IMR-90 (cell line): ENCODE measurements at regions not wholly inside any gene's neighbourhood (a gene's known extent, or its start where the extent isn't known, plus 50 kb on each side); places are given as distances from the start of the nearest gene placed in this dataset.

ENCODE experiments used
- ATAC-seq: fragments of 200-7000 bp; cut with Tn5 transposase; 2 replicates; pipeline ENCODE4 v1.9.1; 2020; ENCODE audit warnings: low read depth, mild to moderate bottlenecking, moderate library complexity
- BruUV-seq: library from RNA; stranded (reverse); fragments of 400-500 nt; replicated peaks from 2 replicates; lab custom pipeline; 2021; lab: Mats Ljungman, UMichigan
- CTCF ChIA-PET: fragments of 300-600 bp; formaldehyde crosslinking; extraction: SDS; loops from one replicate; lab custom pipeline; 2021; ENCODE audit warnings: antibody characterized with exemption; lab: Yijun Ruan, JAX
- POLR2A ChIA-PET: fragments of 300-600 bp; sonication (Branson Sonifier 250); formaldehyde crosslinking; loops from one replicate; lab custom pipeline; 2022; ENCODE audit warnings: antibody characterized with exemption; ENCODE audit not compliant: unreplicated experiment; lab: Charles Lee
- DNase-seq: peaks from one replicate; pipeline ENCODE4 v3.0.0; 2013
- H2AFZ ChIP-seq: replicated peaks from 2 replicates; pipeline ENCODE3; 2013; ENCODE audit warnings: low read length, mild to moderate bottlenecking; ENCODE audit not compliant: poor library complexity
- H2AK5ac ChIP-seq: 2 replicates; pipeline ENCODE4 v1.6.1; 2013; ENCODE audit warnings: low read depth, low read length, inconsistent platforms
- H2AK9ac ChIP-seq: replicated peaks from 2 replicates; pipeline ENCODE3; 2013; ENCODE audit warnings: mild to moderate bottlenecking, low read depth, low read length, moderate library complexity; ENCODE audit not compliant: poor library complexity
- H2BK120ac ChIP-seq: 2 replicates; pipeline ENCODE4 v1.6.1; 2013; ENCODE audit warnings: low read depth, low read length, inconsistent platforms
- H2BK15ac ChIP-seq: 3 replicates; pipeline ENCODE4 v1.6.1; 2013; ENCODE audit warnings: low read depth, low read length, inconsistent platforms
- H2BK20ac ChIP-seq: 2 replicates; pipeline ENCODE4 v1.6.1; 2013; ENCODE audit warnings: low read depth, mild to moderate bottlenecking, inconsistent platforms, low read length, moderate library complexity
- H2BK5ac ChIP-seq: 2 replicates; pipeline ENCODE4 v1.6.1; 2013; ENCODE audit warnings: mild to moderate bottlenecking, low read depth, low read length, inconsistent platforms; ENCODE audit not compliant: poor library complexity, severe bottlenecking
- H3K14ac ChIP-seq: replicated peaks from 2 replicates; pipeline ENCODE4 v1.6.1; 2013; ENCODE audit warnings: low read depth, low read length, inconsistent platforms
- H3K18ac ChIP-seq: 2 replicates; pipeline ENCODE4 v1.6.1; 2013; ENCODE audit warnings: low read depth, low read length, control low read depth
- H3K23ac ChIP-seq: 2 replicates; pipeline ENCODE4 v1.6.1; 2013; ENCODE audit warnings: low read depth, low read length, inconsistent platforms
- H3K27ac ChIP-seq: 2 replicates; pipeline ENCODE4 v1.5.1; 2013; ENCODE audit warnings: mild to moderate bottlenecking, control low read depth, low read length; ENCODE audit not compliant: insufficient read depth
- H3K27me3 ChIP-seq: 2 replicates; pipeline ENCODE4 v1.6.1; 2013; ENCODE audit warnings: low read length; ENCODE audit not compliant: control insufficient read depth, insufficient read depth
- H3K36me3 ChIP-seq: 2 replicates; pipeline ENCODE4 v1.6.1; 2013; ENCODE audit warnings: low read length, mixed read lengths; ENCODE audit not compliant: control insufficient read depth, insufficient read depth
- H3K4ac ChIP-seq: 2 replicates; pipeline ENCODE4 v1.6.1; 2013; ENCODE audit warnings: low read depth, low read length, inconsistent platforms
- H3K4me1 ChIP-seq: 2 replicates; pipeline ENCODE4 v1.6.1; 2013; ENCODE audit warnings: low read length, mixed read lengths; ENCODE audit not compliant: control insufficient read depth, insufficient read depth
- H3K4me2 ChIP-seq: 2 replicates; pipeline ENCODE4 v1.6.1; 2013; ENCODE audit warnings: low read depth, mild to moderate bottlenecking, control low read depth, low read length, moderate library complexity
- H3K4me3 ChIP-seq: 2 replicates; pipeline ENCODE4 v1.5.1; 2013; ENCODE audit warnings: low read depth, mild to moderate bottlenecking, control low read depth, low read length, moderate library complexity; ENCODE audit not compliant: insufficient read depth
- H3K56ac ChIP-seq: 2 replicates; pipeline ENCODE4 v1.6.1; 2013; ENCODE audit warnings: low read length, inconsistent platforms; ENCODE audit not compliant: insufficient read depth; ENCODE audit errors: extremely low read depth
- H3K79me1 ChIP-seq, 2 experiments: 2 replicates each; pipeline ENCODE4 v1.6.1; 2013; ENCODE audit warnings: low read length in 2 of 2, inconsistent platforms in 1 of 2, low read depth in 1 of 2
- H3K9ac ChIP-seq: 2 replicates; pipeline ENCODE4 v1.6.1; 2013; ENCODE audit warnings: low read depth, low read length, control low read depth
- H3K9me1 ChIP-seq: 2 replicates; pipeline ENCODE4 v1.6.1; 2013; ENCODE audit warnings: low read length, inconsistent platforms; ENCODE audit not compliant: insufficient read depth
- H3K9me3 ChIP-seq: 2 replicates; pipeline ENCODE4 v1.6.1; 2013; ENCODE audit warnings: low read length; ENCODE audit not compliant: control insufficient read depth, insufficient read depth
- H4K20me1 ChIP-seq: 2 replicates; pipeline ENCODE4 v1.6.1; 2013; ENCODE audit warnings: low read length, inconsistent platforms; ENCODE audit not compliant: insufficient read depth
- H4K5ac ChIP-seq: 2 replicates; pipeline ENCODE4 v1.6.1; 2013; ENCODE audit warnings: mild to moderate bottlenecking, low read depth, low read length, control low read depth
- H4K8ac ChIP-seq, 2 experiments: 2 replicates each; pipeline ENCODE4 v1.6.1; 2013; ENCODE audit warnings: low read depth in 2 of 2, low read length in 2 of 2, control low read depth in 1 of 2, inconsistent platforms in 1 of 2
- H4K91ac ChIP-seq: 2 replicates; pipeline ENCODE4 v1.6.1; 2013; ENCODE audit warnings: low read depth, low read length, inconsistent platforms; ENCODE audit not compliant: insufficient read depth
- BHLHE40 ChIP-seq: fragments of 150-350 bp; IDR thresholded peaks from 2 replicates; pipeline ENCODE4 v1.6.1; 2016; ENCODE audit warnings: mild to moderate bottlenecking, low read depth, low read length
- CEBPB ChIP-seq: IDR thresholded peaks from 2 replicates; pipeline ENCODE4 v1.6.1; 2012; ENCODE audit warnings: low read depth, low read length, improper control_type of control experiment
- CHD1 ChIP-seq: IDR thresholded peaks from 2 replicates; pipeline ENCODE4 v1.6.1; 2012; ENCODE audit warnings: low read depth, low read length, improper control_type of control experiment
- FOS ChIP-seq: fragments of 150-350 bp; IDR thresholded peaks from 2 replicates; pipeline ENCODE4 v1.6.1; 2016; ENCODE audit warnings: low read depth, low read length
- MAFK ChIP-seq: IDR thresholded peaks from 2 replicates; pipeline ENCODE4 v1.6.1; 2012; ENCODE audit warnings: low read depth, low read length, improper control_type of control experiment
- MAZ ChIP-seq: IDR thresholded peaks from 2 replicates; pipeline ENCODE4 v1.6.1; 2012; ENCODE audit warnings: low read depth, mild to moderate bottlenecking, low read length, improper control_type of control experiment, moderate library complexity, borderline replicate concordance
- MXI1 ChIP-seq: IDR thresholded peaks from 2 replicates; pipeline ENCODE4 v1.6.1; 2012; ENCODE audit warnings: low read depth, mild to moderate bottlenecking, low read length, moderate library complexity, borderline replicate concordance
- NFE2L2 ChIP-seq: fragments of 150-350 bp; IDR thresholded peaks from 2 replicates; pipeline ENCODE4 v1.6.1; 2016; ENCODE audit warnings: low read depth, mild to moderate bottlenecking, low read length
- POLR2A ChIP-seq: IDR thresholded peaks from 2 replicates; pipeline ENCODE4 v1.6.1; 2012; ENCODE audit warnings: mild to moderate bottlenecking, low read depth, low read length
- RAD21 ChIP-seq: IDR thresholded peaks from 2 replicates; pipeline ENCODE4 v1.6.1; 2012; ENCODE audit warnings: low read length, improper control_type of control experiment
- RCOR1 ChIP-seq: IDR thresholded peaks from 2 replicates; pipeline ENCODE4 v1.6.1; 2012; ENCODE audit warnings: mild to moderate bottlenecking, low read length, improper control_type of control experiment; ENCODE audit not compliant: insufficient replicate concordance
- RFX5 ChIP-seq: IDR thresholded peaks from 2 replicates; pipeline ENCODE4 v1.8.0; 2012; ENCODE audit warnings: low read depth, mild to moderate bottlenecking, low read length, moderate library complexity
- SMC3 ChIP-seq: fragments of 150-350 bp; IDR thresholded peaks from 2 replicates; pipeline ENCODE4 v1.6.1; 2016; ENCODE audit warnings: low read depth, mild to moderate bottlenecking, antibody characterized with exemption, low read length, moderate library complexity
- WGBS, 2 experiments: methylation state at CpG; one replicate each; pipeline versions ENCODE4 v1.1.5 to v1.1.7; 2013; ENCODE audit warnings: missing lambda C conversion rate in 2 of 2; ENCODE audit not compliant: insufficient read length in 1 of 2; ENCODE audit errors: extremely low coverage in 2 of 2; 5-methylcytosine and 5-hydroxymethylcytosine counted together
- dilution Hi-C: fragments of 300-500 bp; cut with HindIII; formaldehyde crosslinking; loops from one replicate; pipeline ENCODE4 v1.14.3; 2018; ENCODE audit warnings: low sequenced_read_pairs; ENCODE audit not compliant: unreplicated experiment
- in situ Hi-C: fragments of 300-500 bp; cut with MboI; formaldehyde crosslinking; loops from 3 replicates; pipeline ENCODE4 v1.14.3; 2019; ENCODE audit warnings: low sequenced_read_pairs, inconsistent platforms, mixed read lengths
- intact Hi-C: fragments of 100-400 bp; cut with micrococcal nuclease; formaldehyde crosslinking; loops from 2 replicates; pipeline ENCODE4 v1.10.0; 2022
- TF ChIP-seq, protein P1 (sequence below): fragments of 150-350 bp; IDR thresholded peaks from 2 replicates; pipeline ENCODE4 v1.6.1; 2017; ENCODE audit warnings: mild to moderate bottlenecking, antibody characterized with exemption, low read length, low read depth
- TF ChIP-seq, protein P2 (sequence below): fragments of 150-350 bp; IDR thresholded peaks from 2 replicates; pipeline ENCODE4 v1.6.1; 2016; ENCODE audit warnings: low read depth, mild to moderate bottlenecking, low read length, moderate library complexity, borderline replicate concordance
- TF ChIP-seq, protein P3 (sequence below): conservative IDR thresholded peaks from 2 replicates; pipeline ENCODE4 v1.5.1; 2012; ENCODE audit warnings: mild to moderate bottlenecking, low read depth, low read length, improper control_type of control experiment

DNA sequence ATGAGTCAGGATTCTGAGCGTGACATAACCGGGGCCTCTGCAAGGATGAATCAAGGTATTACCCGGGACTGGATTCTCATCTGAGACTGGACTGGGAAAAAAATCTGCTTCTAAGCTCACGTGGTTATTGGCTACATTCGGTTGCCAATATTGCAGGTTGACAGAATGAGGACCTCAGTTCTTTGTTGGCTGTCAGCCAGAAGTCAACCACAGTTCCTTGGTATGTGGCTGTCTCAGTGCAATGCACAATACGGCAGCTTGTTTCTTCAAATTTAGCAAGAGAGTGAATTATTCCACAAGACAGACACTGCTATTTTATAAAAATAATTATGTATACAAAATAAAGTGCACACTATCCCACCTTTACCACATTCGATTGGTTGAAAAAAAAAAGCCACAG, 424.2 kb downstream of the KLHL4 start:
- Histone ChIP-seq H4K5ac (no peak overlapping the region), H3K36me3 (no peaks in the 10 kb centered on the region), H3K4me2 (no peak overlapping the region), H4K8ac (no peak overlapping the region), H3K9ac (no peak overlapping the region), H3K18ac (no peak overlapping the region), H3K14ac (no peak overlapping the region), H3K9me1 (no peaks in the 10 kb centered on the region), H2BK20ac (no peak overlapping the region), H3K79me1 (no peaks in the 10 kb centered on the region), H3K27me3 (no peaks in the 10 kb centered on the region), H2AK5ac (no peak overlapping the region), H3K4me3 (no peak overlapping the region), H2BK120ac (no peak overlapping the region), H2BK5ac (no peak overlapping the region), H3K27ac (no peak overlapping the region), H3K4ac (no peak overlapping the region), H3K23ac (no peak overlapping the region), H2BK15ac (no peak overlapping the region), H3K56ac (no peak overlapping the region), H3K9me3 (no peaks in the 10 kb centered on the region), H4K20me1 (no peaks in the 10 kb centered on the region), H3K4me1 (no peaks in the 10 kb centered on the region), H2AFZ (no peak overlapping the region), H4K91ac (no peak overlapping the region), H2AK9ac (no peak overlapping the region)
- TF ChIP-seq FOS (no peak), POLR2A (no peak), RAD21 (no peak), MAFK (no peak), NFE2L2 (no peak), RCOR1 (no peak), CHD1 (no peak), SMC3 (no peak), CEBPB (no peak), RFX5 (no peak), MXI1 (no peak), MAZ (no peak), BHLHE40 (no peak)
- TF ChIP-seq, protein P1, sequence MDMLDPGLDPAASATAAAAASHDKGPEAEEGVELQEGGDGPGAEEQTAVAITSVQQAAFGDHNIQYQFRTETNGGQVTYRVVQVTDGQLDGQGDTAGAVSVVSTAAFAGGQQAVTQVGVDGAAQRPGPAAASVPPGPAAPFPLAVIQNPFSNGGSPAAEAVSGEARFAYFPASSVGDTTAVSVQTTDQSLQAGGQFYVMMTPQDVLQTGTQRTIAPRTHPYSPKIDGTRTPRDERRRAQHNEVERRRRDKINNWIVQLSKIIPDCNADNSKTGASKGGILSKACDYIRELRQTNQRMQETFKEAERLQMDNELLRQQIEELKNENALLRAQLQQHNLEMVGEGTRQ: no peak
- TF ChIP-seq, protein P2, sequence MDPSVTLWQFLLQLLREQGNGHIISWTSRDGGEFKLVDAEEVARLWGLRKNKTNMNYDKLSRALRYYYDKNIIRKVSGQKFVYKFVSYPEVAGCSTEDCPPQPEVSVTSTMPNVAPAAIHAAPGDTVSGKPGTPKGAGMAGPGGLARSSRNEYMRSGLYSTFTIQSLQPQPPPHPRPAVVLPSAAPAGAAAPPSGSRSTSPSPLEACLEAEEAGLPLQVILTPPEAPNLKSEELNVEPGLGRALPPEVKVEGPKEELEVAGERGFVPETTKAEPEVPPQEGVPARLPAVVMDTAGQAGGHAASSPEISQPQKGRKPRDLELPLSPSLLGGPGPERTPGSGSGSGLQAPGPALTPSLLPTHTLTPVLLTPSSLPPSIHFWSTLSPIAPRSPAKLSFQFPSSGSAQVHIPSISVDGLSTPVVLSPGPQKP: no peak
- TF ChIP-seq, protein P3, sequence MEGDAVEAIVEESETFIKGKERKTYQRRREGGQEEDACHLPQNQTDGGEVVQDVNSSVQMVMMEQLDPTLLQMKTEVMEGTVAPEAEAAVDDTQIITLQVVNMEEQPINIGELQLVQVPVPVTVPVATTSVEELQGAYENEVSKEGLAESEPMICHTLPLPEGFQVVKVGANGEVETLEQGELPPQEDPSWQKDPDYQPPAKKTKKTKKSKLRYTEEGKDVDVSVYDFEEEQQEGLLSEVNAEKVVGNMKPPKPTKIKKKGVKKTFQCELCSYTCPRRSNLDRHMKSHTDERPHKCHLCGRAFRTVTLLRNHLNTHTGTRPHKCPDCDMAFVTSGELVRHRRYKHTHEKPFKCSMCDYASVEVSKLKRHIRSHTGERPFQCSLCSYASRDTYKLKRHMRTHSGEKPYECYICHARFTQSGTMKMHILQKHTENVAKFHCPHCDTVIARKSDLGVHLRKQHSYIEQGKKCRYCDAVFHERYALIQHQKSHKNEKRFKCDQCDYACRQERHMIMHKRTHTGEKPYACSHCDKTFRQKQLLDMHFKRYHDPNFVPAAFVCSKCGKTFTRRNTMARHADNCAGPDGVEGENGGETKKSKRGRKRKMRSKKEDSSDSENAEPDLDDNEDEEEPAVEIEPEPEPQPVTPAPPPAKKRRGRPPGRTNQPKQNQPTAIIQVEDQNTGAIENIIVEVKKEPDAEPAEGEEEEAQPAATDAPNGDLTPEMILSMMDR: no peak
- POLR2A ChIA-PET: no interaction called here
- intact Hi-C loops (no loop called here), dilution Hi-C loops (no loop called here), in situ Hi-C loops (no loop called here)
- ATAC-seq (no peak), DNase-seq (no peak)
- WGBS, 2 experiments: no CpG with 5 or more reads among the region's 7 CpGs
- no TSS peak for BruUV-seq
- CTCF ChIA-PET: no interaction called here
